DOHH2 (cell line): ENCODE measurements at regions not wholly inside any gene's neighbourhood (a gene's known extent, or its start where the extent isn't known, plus 50 kb on each side); places are given as distances from the start of the nearest gene placed in this dataset.

ENCODE experiments used
- EZH2phosphoT487 ChIP-seq: fragments of 200-600 bp; sonication (generic); IDR thresholded peaks from 2 replicates; pipeline ENCODE4 v1.6.1; 2017; ENCODE audit warnings: borderline replicate concordance, mild to moderate bottlenecking, antibody characterized with exemption, low read length, moderate library complexity, mixed read lengths
- TF ChIP-seq, protein P1 (sequence below): fragments of 200-600 bp; sonication (generic); IDR thresholded peaks from one replicate; pipeline ENCODE4 v1.5.1; 2014; ENCODE audit warnings: antibody characterized with exemption, mild to moderate bottlenecking, low read depth, low read length; ENCODE audit not compliant: poor library complexity, severe bottlenecking

DNA sequence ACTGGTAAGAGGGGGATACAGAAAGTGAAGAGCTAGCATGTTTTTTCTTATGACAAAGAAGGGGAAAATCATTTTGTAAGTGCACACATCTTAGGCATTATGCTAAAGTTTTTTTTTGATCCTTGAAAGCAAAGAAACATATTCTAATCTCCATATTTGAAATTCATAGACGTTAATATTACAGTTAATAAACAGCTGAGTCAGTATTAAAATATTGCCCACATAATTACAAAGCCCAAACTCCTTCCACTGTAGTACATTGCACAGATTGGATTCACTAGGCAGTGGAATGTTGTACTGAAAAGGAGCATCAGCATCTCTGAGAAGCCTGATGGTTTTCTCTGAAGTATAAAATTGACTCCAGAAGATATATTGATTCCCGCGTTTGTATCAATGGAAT, 122.6 kb downstream of the ISOC1 start:
- TF ChIP-seq, protein P1, sequence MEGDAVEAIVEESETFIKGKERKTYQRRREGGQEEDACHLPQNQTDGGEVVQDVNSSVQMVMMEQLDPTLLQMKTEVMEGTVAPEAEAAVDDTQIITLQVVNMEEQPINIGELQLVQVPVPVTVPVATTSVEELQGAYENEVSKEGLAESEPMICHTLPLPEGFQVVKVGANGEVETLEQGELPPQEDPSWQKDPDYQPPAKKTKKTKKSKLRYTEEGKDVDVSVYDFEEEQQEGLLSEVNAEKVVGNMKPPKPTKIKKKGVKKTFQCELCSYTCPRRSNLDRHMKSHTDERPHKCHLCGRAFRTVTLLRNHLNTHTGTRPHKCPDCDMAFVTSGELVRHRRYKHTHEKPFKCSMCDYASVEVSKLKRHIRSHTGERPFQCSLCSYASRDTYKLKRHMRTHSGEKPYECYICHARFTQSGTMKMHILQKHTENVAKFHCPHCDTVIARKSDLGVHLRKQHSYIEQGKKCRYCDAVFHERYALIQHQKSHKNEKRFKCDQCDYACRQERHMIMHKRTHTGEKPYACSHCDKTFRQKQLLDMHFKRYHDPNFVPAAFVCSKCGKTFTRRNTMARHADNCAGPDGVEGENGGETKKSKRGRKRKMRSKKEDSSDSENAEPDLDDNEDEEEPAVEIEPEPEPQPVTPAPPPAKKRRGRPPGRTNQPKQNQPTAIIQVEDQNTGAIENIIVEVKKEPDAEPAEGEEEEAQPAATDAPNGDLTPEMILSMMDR, result no peak
- TF ChIP-seq EZH2phosphoT487, result no peak
